ENCODE measurements at regions not wholly inside any gene's neighbourhood (a gene's known extent, or its start where the extent isn't known, plus 50 kb on each side); places are given as distances from the start of the nearest gene placed in this dataset.

GRCh38 chr22:22171357-22172218 is 73.0 kb upstream of the VPREB1 start:
- Mint-ChIP-seq H3K4me3 (ENCODE audit: unreplicated experiment) (no peak overlapping the region), H3K9me3 (ENCODE audit: unreplicated experiment) (no peaks in the 10 kb centered on the region), H3K27me3 (ENCODE audit: unreplicated experiment) (peaks cover 29% of the 10 kb centered on the region), H3K27ac (ENCODE audit: unreplicated experiment) (no peak overlapping the region), H3K36me3 (ENCODE audit: unreplicated experiment) (no peaks in the 10 kb centered on the region), H3K4me1 (ENCODE audit: unreplicated experiment) (no peaks in the 10 kb centered on the region)
- no peak for DNase-seq (ENCODE audit: extremely low spot score, unreplicated experiment)
- peak; percentile 22 for TF ChIP-seq CTCF (IDR thresholded peaks at IDR 0.05)

GRCh38 chr22:22169923-22170322 is 74.7 kb upstream of the VPREB1 start:
- DNase-seq (ENCODE audit: extremely low spot score, unreplicated experiment) = no peak
- Mint-ChIP-seq H3K36me3 (ENCODE audit: unreplicated experiment) (no peaks in the 10 kb centered on the region), H3K27ac (ENCODE audit: unreplicated experiment) (no peak overlapping the region), H3K4me1 (ENCODE audit: unreplicated experiment) (no peaks in the 10 kb centered on the region), H3K27me3 (ENCODE audit: unreplicated experiment) (peaks cover 20% of the 10 kb centered on the region), H3K4me3 (ENCODE audit: unreplicated experiment) (no peak overlapping the region), H3K9me3 (ENCODE audit: unreplicated experiment) (no peaks in the 10 kb centered on the region)
- no peak for TF ChIP-seq CTCF (IDR thresholded peaks at IDR 0.05)

GRCh38 chr22:22168941-22169867 is 75.4 kb upstream of the VPREB1 start:
- no peaks in the 10 kb centered on the region for H3K4me1 Mint-ChIP-seq (ENCODE audit: unreplicated experiment)
- H3K9me3 Mint-ChIP-seq (ENCODE audit: unreplicated experiment) = no peaks in the 10 kb centered on the region
- no peak for DNase-seq (ENCODE audit: extremely low spot score, unreplicated experiment)
- TF ChIP-seq CTCF (IDR thresholded peaks at IDR 0.05) = no peak
- no peak overlapping the region for H3K4me3 Mint-ChIP-seq (ENCODE audit: unreplicated experiment)
- no peak overlapping the region for H3K27ac Mint-ChIP-seq (ENCODE audit: unreplicated experiment)
- no peaks in the 10 kb centered on the region for H3K36me3 Mint-ChIP-seq (ENCODE audit: unreplicated experiment)
- peaks cover 23% of the 10 kb centered on the region for H3K27me3 Mint-ChIP-seq (ENCODE audit: unreplicated experiment)

- Mint-ChIP-seq H3K9me3 (ENCODE audit: unreplicated experiment) (no peaks in the 10 kb centered on the region), H3K36me3 (ENCODE audit: unreplicated experiment) (no peaks in the 10 kb centered on the region), H3K27ac (ENCODE audit: unreplicated experiment) (no peak overlapping the region), H3K4me1 (ENCODE audit: unreplicated experiment) (no peaks in the 10 kb centered on the region), H3K27me3 (ENCODE audit: unreplicated experiment) (peaks cover 29% of the 10 kb centered on the region), H3K4me3 (ENCODE audit: unreplicated experiment) (no peak overlapping the region)
- DNase-seq (ENCODE audit: extremely low spot score, unreplicated experiment) = no peak
- TF ChIP-seq CTCF (IDR thresholded peaks at IDR 0.05) = no peak
Measured at GRCh38 chr22:22168190-22168940, 76.2 kb upstream of the VPREB1 start.

All from osteocyte (in vitro differentiated cells).